ENCODE measurements at regions not wholly inside any gene's neighbourhood (a gene's known extent, or its start where the extent isn't known, plus 50 kb on each side); places are given as distances from the start of the nearest gene placed in this dataset.

GRCh38 chr6:149150301-149150700 lies 167.2 kb upstream of the TAB2 start:
- DNase-seq: no peak

- DNase-seq: no peak
These were observed 166.6 kb upstream of the TAB2 start for GRCh38 chr6:149150801-149151398.

- DNase-seq: no peak
These were observed 165.0 kb upstream of the TAB2 start for GRCh38 chr6:149152521-149152920.

- DNase-seq: no peak
These were observed 164.4 kb upstream of the TAB2 start for GRCh38 chr6:149153100-149153499.

- no peak for DNase-seq
These were observed 163.8 kb upstream of the TAB2 start for GRCh38 chr6:149153693-149154092.

GRCh38 chr6:149154261-149154821 lies 163.2 kb upstream of the TAB2 start:
- DNase-seq: no peak

- no peak for DNase-seq
These were observed 160.4 kb upstream of the TAB2 start for GRCh38 chr6:149157126-149157525.

- DNase-seq: no peak
These were observed 159.4 kb upstream of the TAB2 start for GRCh38 chr6:149158076-149158475.

GRCh38 chr6:149160943-149161342 lies 156.6 kb upstream of the TAB2 start:
- DNase-seq: no peak

- no peak for DNase-seq
These were observed 154.6 kb upstream of the TAB2 start for GRCh38 chr6:149162924-149163323.

- no peak for DNase-seq
These were observed 153.2 kb upstream of the TAB2 start for GRCh38 chr6:149164199-149164750.

GRCh38 chr6:149166336-149166735 lies 151.2 kb upstream of the TAB2 start:
- no peak for DNase-seq

GRCh38 chr6:149166747-149167146 lies 150.8 kb upstream of the TAB2 start:
- no peak for DNase-seq

GRCh38 chr6:149168968-149169367 lies 148.5 kb upstream of the TAB2 start:
- no peak for DNase-seq

GRCh38 chr6:149169761-149170511 lies 147.6 kb upstream of the TAB2 start:
- no peak for DNase-seq

- DNase-seq: no peak
These were observed 146.7 kb upstream of the TAB2 start for GRCh38 chr6:149170564-149171452.

GRCh38 chr6:149173222-149173621 lies 144.3 kb upstream of the TAB2 start:
- DNase-seq: no peak

GRCh38 chr6:149174962-149175361 lies 142.6 kb upstream of the TAB2 start:
- no peak for DNase-seq

- DNase-seq: no peak
These were observed 140.4 kb upstream of the TAB2 start for GRCh38 chr6:149176971-149177667.

- DNase-seq: no peak
These were observed 138.1 kb upstream of the TAB2 start for GRCh38 chr6:149179431-149179830.

- no peak for DNase-seq
These were observed 136.2 kb upstream of the TAB2 start for GRCh38 chr6:149181304-149181703.

GRCh38 chr6:149182262-149182661 lies 135.2 kb upstream of the TAB2 start:
- DNase-seq: no peak
